CD4-positive, alpha-beta memory T cell (primary cell): ENCODE measurements at regions not wholly inside any gene's neighbourhood (a gene's known extent, or its start where the extent isn't known, plus 50 kb on each side); places are given as distances from the start of the nearest gene placed in this dataset.
A peak's percentile ranks its signal among the peaks of the same experiment; 100 is the strongest.

ENCODE experiments used
- CTCF ChIA-PET: fragments of 350-600 bp; sonication (Branson Sonifier 250); formaldehyde crosslinking; loops from one replicate; lab custom pipeline; 2021; ENCODE audit warnings: inconsistent platforms; ENCODE audit not compliant: partially characterized antibody; lab: Charles Lee
- POLR2A ChIA-PET: fragments of 350-600 bp; sonication (Branson Sonifier 250); formaldehyde crosslinking; loops from one replicate; lab custom pipeline; 2021; ENCODE audit not compliant: partially characterized antibody; lab: Charles Lee
- DNase-seq, 5 donors: peaks; one replicate each; pipeline versions ENCODE4 v3.0.0 to v3.0.0-alpha.2; 2020 to 2022; ENCODE audit warnings: mixed read lengths in 1 of 5
- H3K27ac ChIP-seq: one replicate; pipeline ENCODE4 v1.7.0; 2013; ENCODE audit warnings: low read depth, low read length
- H3K27me3 ChIP-seq: 2 replicates; pipeline ENCODE4 v1.7.0; 2013; ENCODE audit warnings: mild to moderate bottlenecking, low read length, moderate library complexity; ENCODE audit not compliant: insufficient read depth
- H3K36me3 ChIP-seq: 2 replicates; pipeline ENCODE4 v1.7.0; 2013; ENCODE audit warnings: mild to moderate bottlenecking, low read length, moderate library complexity; ENCODE audit not compliant: insufficient read depth
- H3K4me1 ChIP-seq: 2 replicates; pipeline ENCODE4 v1.7.0; 2013; ENCODE audit warnings: mild to moderate bottlenecking, low read length, moderate library complexity; ENCODE audit not compliant: insufficient read depth
- H3K4me3 ChIP-seq, 2 donors: one replicate each; pipeline ENCODE4 v1.7.0; 2013; ENCODE audit warnings: low read length in 2 of 2, mild to moderate bottlenecking in 1 of 2
- H3K9me3 ChIP-seq, 2 donors: one replicate each; pipeline ENCODE4 v1.7.0; 2013; ENCODE audit warnings: low read length in 2 of 2, control low read depth in 1 of 2; ENCODE audit not compliant: control insufficient read depth in 1 of 2
- H3K27ac Mint-ChIP-seq, 7 donors: one replicate each; pipeline ENCODE4 v1.8.0; 2020 to 2021; ENCODE audit warnings: mixed read lengths in 7 of 7, mild to moderate bottlenecking in 6 of 7, inconsistent platforms in 3 of 7, moderate library complexity in 3 of 7
- H3K27me3 Mint-ChIP-seq, 2 donors: one replicate each; pipeline ENCODE4 v1.8.0; 2020 to 2021; ENCODE audit warnings: mixed read lengths in 2 of 2
- H3K36me3 Mint-ChIP-seq, 2 donors: one replicate each; pipeline ENCODE4 v1.8.0; 2020 to 2021; ENCODE audit warnings: mixed read lengths in 2 of 2, inconsistent platforms in 1 of 2, mild to moderate bottlenecking in 1 of 2
- H3K4me1 Mint-ChIP-seq, 4 donors: one replicate each; pipeline ENCODE4 v1.8.0; 2020 to 2021; ENCODE audit warnings: mixed read lengths in 4 of 4, mild to moderate bottlenecking in 1 of 4
- H3K4me3 Mint-ChIP-seq, 8 donors: one replicate each; pipeline ENCODE4 v1.8.0; 2020 to 2021; ENCODE audit warnings: mixed read lengths in 8 of 8, mild to moderate bottlenecking in 7 of 8, moderate library complexity in 6 of 8, inconsistent platforms in 3 of 8
- H3K9me3 Mint-ChIP-seq, 8 donors: one replicate each; pipeline ENCODE4 v1.8.0; 2020 to 2021; ENCODE audit warnings: mixed read lengths in 8 of 8, mild to moderate bottlenecking in 5 of 8, inconsistent platforms in 3 of 8, moderate library complexity in 1 of 8
- intact Hi-C: fragments of 100-400 bp; cut with micrococcal nuclease; formaldehyde crosslinking; loops from one replicate; pipeline ENCODE4 v1.15.1; 2023

GRCh38 chr5:173729079-173729765 is 112.8 kb upstream of the BOD1 start:
- ChIA-PET CTCF (no interaction called here), POLR2A (no interaction called here)
- H3K27me3 ChIP-seq, result no peaks in the 10 kb centered on the region
- intact Hi-C loops, result no loop called here
- no peaks in the 10 kb centered on the region for H3K9me3 ChIP-seq
- H3K36me3 Mint-ChIP-seq, result no peaks in the 10 kb centered on the region
- no peak overlapping the region for H3K27ac ChIP-seq
- peaks cover 0 to 6% (median 0%) of the 10 kb centered on the region in 8 donors for H3K9me3 Mint-ChIP-seq
- no peak overlapping the region for H3K4me3 Mint-ChIP-seq
- H3K4me1 Mint-ChIP-seq, result no peaks in the 10 kb centered on the region
- DNase-seq, result no peak
- H3K36me3 ChIP-seq, result no peaks in the 10 kb centered on the region
- peaks cover 0 to under 1% of the 10 kb centered on the region in 2 donors for H3K27me3 Mint-ChIP-seq
- H3K4me3 ChIP-seq, result no peak overlapping the region
- no peaks in the 10 kb centered on the region for H3K4me1 ChIP-seq
- H3K27ac Mint-ChIP-seq, result no peak overlapping the region

- H3K27ac Mint-ChIP-seq, result peak overlapping the region in 1 of 7 donors; percentile 73
- H3K4me1 Mint-ChIP-seq, result no peaks in the 10 kb centered on the region
- peak overlapping the region in 1 of 8 donors; percentile 40 for H3K4me3 Mint-ChIP-seq
- no peaks in the 10 kb centered on the region for H3K36me3 Mint-ChIP-seq
- peaks cover 0 to 2% (median 0%) of the 10 kb centered on the region in 8 donors for H3K9me3 Mint-ChIP-seq
- Histone ChIP-seq H3K27ac (no peak overlapping the region), H3K27me3 (no peaks in the 10 kb centered on the region), H3K4me3 (no peak overlapping the region), H3K9me3 (no peaks in the 10 kb centered on the region), H3K36me3 (no peaks in the 10 kb centered on the region), H3K4me1 (no peaks in the 10 kb centered on the region)
- intact Hi-C loops, result no loop called here
- no peaks in the 10 kb centered on the region for H3K27me3 Mint-ChIP-seq
- ChIA-PET POLR2A (no interaction called here), CTCF (no interaction called here)
- DNase-seq, result no peak
These were observed 114.3 kb upstream of the BOD1 start for GRCh38 chr5:173730632-173731298.

- intact Hi-C loops, result no loop called here
- Histone ChIP-seq H3K27ac (no peak overlapping the region), H3K27me3 (no peaks in the 10 kb centered on the region), H3K36me3 (no peaks in the 10 kb centered on the region), H3K4me1 (no peaks in the 10 kb centered on the region), H3K9me3 (no peaks in the 10 kb centered on the region), H3K4me3 (no peak overlapping the region)
- Mint-ChIP-seq H3K27me3 (no peaks in the 10 kb centered on the region), H3K9me3 (no peaks in the 10 kb centered on the region), H3K36me3 (no peaks in the 10 kb centered on the region), H3K27ac (no peak overlapping the region), H3K4me1 (peaks cover 0 to 2% (median 0%) of the 10 kb centered on the region in 4 donors), H3K4me3 (no peak overlapping the region)
- CTCF ChIA-PET, result interaction anchor here (1.8 kb wide), 1 partner anchor 192 kb away, joined by 4 read pairs; no protein-coding TSS in a partner anchor
- POLR2A ChIA-PET, result no interaction called here
- no peak for DNase-seq
These were observed 116.6 kb upstream of the BOD1 start for GRCh38 chr5:173733021-173733420.

GRCh38 chr5:173733425-173733824 is 117.0 kb upstream of the BOD1 start:
- ChIA-PET POLR2A (no interaction called here), CTCF (interaction anchor here (1.8 kb wide), 1 partner anchor 192 kb away, joined by 4 read pairs; no protein-coding TSS in a partner anchor)
- Histone ChIP-seq H3K27ac (no peak overlapping the region), H3K9me3 (no peaks in the 10 kb centered on the region), H3K27me3 (no peaks in the 10 kb centered on the region), H3K4me3 (no peak overlapping the region), H3K36me3 (no peaks in the 10 kb centered on the region), H3K4me1 (no peaks in the 10 kb centered on the region)
- Mint-ChIP-seq H3K9me3 (no peaks in the 10 kb centered on the region), H3K36me3 (no peaks in the 10 kb centered on the region), H3K4me1 (peaks cover 0 to 2% (median 0%) of the 10 kb centered on the region in 4 donors), H3K4me3 (no peak overlapping the region), H3K27me3 (no peaks in the 10 kb centered on the region), H3K27ac (no peak overlapping the region)
- DNase-seq, result no peak
- intact Hi-C loops, result no loop called here

- H3K4me3 Mint-ChIP-seq, result no peak overlapping the region
- H3K36me3 ChIP-seq, result no peaks in the 10 kb centered on the region
- peak overlapping the region in 2 of 7 donors; percentile 12 to 75 for H3K27ac Mint-ChIP-seq
- ChIA-PET CTCF (interaction anchor here (1.8 kb wide), 1 partner anchor 191 kb away, joined by 4 read pairs; no protein-coding TSS in a partner anchor), POLR2A (no interaction called here)
- no peaks in the 10 kb centered on the region for H3K4me1 ChIP-seq
- no peaks in the 10 kb centered on the region for H3K27me3 ChIP-seq
- H3K9me3 ChIP-seq, result no peaks in the 10 kb centered on the region
- H3K9me3 Mint-ChIP-seq, result no peaks in the 10 kb centered on the region
- no peaks in the 10 kb centered on the region for H3K36me3 Mint-ChIP-seq
- intact Hi-C loops, result no loop called here
- no peaks in the 10 kb centered on the region for H3K27me3 Mint-ChIP-seq
- no peak overlapping the region for H3K27ac ChIP-seq
- no peak overlapping the region for H3K4me3 ChIP-seq
- DNase-seq, result no peak
- peaks cover 0 to 2% (median 0%) of the 10 kb centered on the region in 4 donors for H3K4me1 Mint-ChIP-seq
These were observed 117.5 kb upstream of the BOD1 start for GRCh38 chr5:173733831-173734501.

- no peaks in the 10 kb centered on the region for H3K9me3 ChIP-seq
- H3K4me1 ChIP-seq, result no peaks in the 10 kb centered on the region
- H3K9me3 Mint-ChIP-seq, result no peaks in the 10 kb centered on the region
- POLR2A ChIA-PET, result no interaction called here
- no peaks in the 10 kb centered on the region for H3K36me3 Mint-ChIP-seq
- CTCF ChIA-PET, result no interaction called here
- no peaks in the 10 kb centered on the region for H3K27me3 Mint-ChIP-seq
- H3K27ac Mint-ChIP-seq, result no peak overlapping the region
- peaks cover 0 to 2% (median under 1%) of the 10 kb centered on the region in 4 donors for H3K4me1 Mint-ChIP-seq
- intact Hi-C loops, result no loop called here
- no peaks in the 10 kb centered on the region for H3K27me3 ChIP-seq
- H3K27ac ChIP-seq, result no peak overlapping the region
- H3K36me3 ChIP-seq, result no peaks in the 10 kb centered on the region
- no peak overlapping the region for H3K4me3 ChIP-seq
- no peak for DNase-seq
- H3K4me3 Mint-ChIP-seq, result no peak overlapping the region
These were observed 118.3 kb upstream of the BOD1 start for GRCh38 chr5:173734716-173735115.

- H3K9me3 ChIP-seq, result no peaks in the 10 kb centered on the region
- POLR2A ChIA-PET, result no interaction called here
These were observed 118.7 kb upstream of the BOD1 start for GRCh38 chr5:173735184-173735583.

More at GRCh38 chr5:173735184-173735583, 118.7 kb upstream of the BOD1 start:
- H3K27ac ChIP-seq, result no peak overlapping the region
- no peak overlapping the region for H3K4me3 ChIP-seq
- CTCF ChIA-PET, result interaction anchor here (0.6 kb wide), 1 partner anchor 113 kb away, joined by 3 read pairs; no protein-coding TSS in a partner anchor
- H3K27ac Mint-ChIP-seq, result no peak overlapping the region
- no peaks in the 10 kb centered on the region for H3K27me3 ChIP-seq
- H3K9me3 Mint-ChIP-seq, result no peaks in the 10 kb centered on the region
- DNase-seq, result no peak
- intact Hi-C loops, result no loop called here
- H3K4me3 Mint-ChIP-seq, result no peak overlapping the region
- H3K27me3 Mint-ChIP-seq, result no peaks in the 10 kb centered on the region
- no peaks in the 10 kb centered on the region for H3K36me3 Mint-ChIP-seq
- no peaks in the 10 kb centered on the region for H3K4me1 ChIP-seq
- H3K4me1 Mint-ChIP-seq, result peaks cover 0 to 2% (median under 1%) of the 10 kb centered on the region in 4 donors
- no peaks in the 10 kb centered on the region for H3K36me3 ChIP-seq
